ENCODE measurements at regions not wholly inside any gene's neighbourhood (a gene's known extent, or its start where the extent isn't known, plus 50 kb on each side); places are given as distances from the start of the nearest gene placed in this dataset.

DNA sequence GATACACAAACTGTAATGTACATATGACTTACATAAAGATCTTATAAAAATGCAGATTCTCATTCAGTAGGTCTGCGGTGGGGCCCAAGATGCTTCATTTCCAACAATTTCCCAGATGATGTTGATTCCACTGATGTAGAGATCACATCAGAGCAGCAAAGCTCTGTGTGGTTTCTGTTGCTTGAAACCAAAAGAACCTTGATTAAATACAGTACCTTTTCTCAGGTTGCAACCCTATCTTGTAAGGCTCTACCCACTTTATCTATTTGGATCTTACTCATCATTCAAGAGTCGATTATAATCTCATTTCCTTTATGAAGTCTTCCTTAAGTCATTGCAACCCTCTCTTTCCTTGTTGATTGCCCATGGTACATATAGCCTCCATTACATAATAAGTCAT is 816.8 kb downstream of the RPA4 start:
- Histone ChIP-seq H3K4me3 (ENCODE audit: extremely low read depth in 1 of 4, insufficient read depth in 2 of 4, low read depth in 3 of 4, low read length in 4 of 4) (no peak overlapping the region), H2BK12ac (ENCODE audit: low read depth, low read length) (no peak overlapping the region), H3K27ac (ENCODE audit: low read depth, low read length) (no peak overlapping the region), H3K23me2 (ENCODE audit: low read depth, low read length) (no peaks in the 10 kb centered on the region), H2BK5ac (ENCODE audit: low read depth, low read length) (no peak overlapping the region), H3K4me1 (replicated peaks in 1 of 4; ENCODE audit: control insufficient read depth in 3 of 4, insufficient read depth in 4 of 4, low read length in 3 of 4) (no peaks in the 10 kb centered on the region; a peak in 1 of 7 replicates), H4K91ac (replicated peaks; ENCODE audit: insufficient read length, low read length) (no peak overlapping the region), H3K36me3 (ENCODE audit: control insufficient read depth in 2 of 4, insufficient read depth in 4 of 4, low read length in 3 of 4) (no peaks in the 10 kb centered on the region), H3K9ac (replicated peaks in 1 of 4; ENCODE audit: extremely low read depth in 1 of 4, low read depth in 3 of 4, low read length in 3 of 4) (no peak overlapping the region), H3K27me3 (replicated peaks in 1 of 4; ENCODE audit: control insufficient read depth in 3 of 4, extremely low read depth in 1 of 4, insufficient read depth in 3 of 4, low read length in 3 of 4) (no peaks in the 10 kb centered on the region), H2BK20ac (ENCODE audit: low read length) (no peak overlapping the region), H3K79me2 (ENCODE audit: control insufficient read depth in 1 of 2, insufficient read depth in 2 of 2, low read length in 2 of 2) (no peaks in the 10 kb centered on the region), H3K14ac (ENCODE audit: insufficient read length) (no peak overlapping the region), H3K4me2 (ENCODE audit: insufficient read depth in 1 of 2, low read depth in 2 of 2, low read length in 2 of 2) (no peak overlapping the region), H2AFZ (ENCODE audit: low read length) (no peak overlapping the region), H3K79me1 (ENCODE audit: low read depth, low read length) (no peaks in the 10 kb centered on the region), H3K4ac (replicated peaks; ENCODE audit: insufficient read length, low read depth, low read length) (no peak overlapping the region), H3K23ac (ENCODE audit: insufficient read length) (no peak overlapping the region), H3K9me3 (ENCODE audit: insufficient read depth in 2 of 2, low read depth in 1 of 2, low read length in 1 of 2) (no peaks in the 10 kb centered on the region), H4K8ac (ENCODE audit: extremely low read depth, insufficient read depth, low read length) (no peak overlapping the region), H2BK120ac (replicated peaks; ENCODE audit: low read depth, low read length) (no peak overlapping the region), H3K56ac (replicated peaks; ENCODE audit: insufficient read length, low read depth, low read length) (no peak overlapping the region), H4K20me1 (replicated peaks in 1 of 2; ENCODE audit: control insufficient read depth in 1 of 2, insufficient read depth in 2 of 2, low read length in 2 of 2) (no peaks in the 10 kb centered on the region), H3K18ac (ENCODE audit: extremely low read depth, low read length) (no peak overlapping the region), H4K5ac (ENCODE audit: insufficient read length, low read depth, low read length) (no peak overlapping the region), H2AK5ac (ENCODE audit: low read depth, low read length) (no peak overlapping the region), H2BK15ac (ENCODE audit: low read length) (no peak overlapping the region)
- POLR2A ChIA-PET (ENCODE audit: partially characterized antibody) = no interaction called here
- no peak for DNase-seq (ENCODE audit: low read depth in 1 of 2, low spot score in 2 of 2)
- WGBS, 2 experiments (ENCODE audit: extremely low coverage in 1 of 2, insufficient coverage in 1 of 2, insufficient read length in 1 of 2, insufficient replicate concordance in 2 of 2, low coverage in 1 of 2, low lambda C conversion rate in 2 of 2, missing lambda C conversion rate in 1 of 2) = 100% methylated on average over 2 of the region's 2 CpGs; no CpG with 5 or more reads in 1 of the 2 experiments
- FAIRE-seq = no peak
- CTCF ChIA-PET (ENCODE audit: partially characterized antibody) = no interaction called here
- TF ChIP-seq SIN3A (conservative IDR thresholded peaks at IDR 0.05 in 1 of 2, IDR thresholded peaks at IDR 0.05 in 1 of 2; ENCODE audit: low read depth in 1 of 2, low read length in 2 of 2) = no peak
- no peak for TF ChIP-seq CBX8 (IDR thresholded peaks at IDR 0.05; ENCODE audit: borderline replicate concordance, low read depth, low read length)
- no peak for TF ChIP-seq BRCA1 (IDR thresholded peaks at IDR 0.05; ENCODE audit: low read depth, low read length)
- TF ChIP-seq HDAC6 (IDR thresholded peaks at IDR 0.05; ENCODE audit: low read depth, low read length) = no peak
- no peak for TF ChIP-seq JUN (IDR thresholded peaks at IDR 0.05; ENCODE audit: low read depth, low read length)
